NCI-H2029 (cell line): ENCODE measurements at regions not wholly inside any gene's neighbourhood (a gene's known extent, or its start where the extent isn't known, plus 50 kb on each side); places are given as distances from the start of the nearest gene placed in this dataset.

Experiments used
- DNase-seq: peaks from one replicate; lab custom pipeline; 2025; lab: John Stamatoyannopoulos, UW

DNA sequence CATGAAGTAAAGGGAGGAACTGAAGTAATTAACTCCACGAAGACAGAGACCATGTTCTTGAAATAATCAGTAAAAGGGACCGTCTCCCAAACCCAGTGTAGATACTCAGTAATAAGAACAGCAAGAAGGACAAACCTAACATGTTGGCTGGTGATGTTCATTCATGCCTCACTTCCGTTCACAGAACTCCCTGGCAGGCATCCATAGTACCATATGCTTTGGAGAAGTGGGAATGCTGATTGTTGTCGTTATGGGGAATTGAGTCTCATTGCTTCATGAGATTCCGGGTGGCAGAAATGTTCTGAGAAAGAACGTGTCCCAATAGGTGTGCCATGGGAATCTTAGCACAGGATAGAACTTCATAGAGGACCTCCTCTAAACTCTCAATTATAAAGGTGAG is 452.3 kb downstream of the ZSWIM6 start:
- DNase-seq, result no peak

GRCh38 chr5:61788548-61788947 is 456.5 kb downstream of the ZSWIM6 start:
- no peak for DNase-seq

DNA sequence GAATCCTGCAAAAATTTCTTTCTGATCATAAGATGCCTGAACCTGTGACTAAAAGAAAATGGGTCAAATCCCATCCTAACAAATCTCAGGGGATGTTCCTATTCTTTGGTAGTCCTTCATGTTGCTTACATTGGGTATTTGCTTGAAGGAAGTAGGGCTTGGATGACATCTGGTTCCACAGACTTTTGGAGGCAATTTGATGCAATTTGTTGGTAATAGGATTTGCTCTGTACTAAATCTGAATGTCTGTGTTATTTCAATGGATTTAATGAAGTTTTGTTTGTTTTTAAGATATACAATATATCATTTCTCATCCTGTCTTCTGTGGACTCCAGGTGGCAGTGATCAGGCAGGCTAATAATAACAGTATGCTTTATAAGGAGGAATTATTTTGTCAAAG is 457.9 kb downstream of the ZSWIM6 start:
- DNase-seq, result no peak

- no peak for DNase-seq
Observed at GRCh38 chr5:61790678-61791077, 458.6 kb downstream of the ZSWIM6 start.

DNA sequence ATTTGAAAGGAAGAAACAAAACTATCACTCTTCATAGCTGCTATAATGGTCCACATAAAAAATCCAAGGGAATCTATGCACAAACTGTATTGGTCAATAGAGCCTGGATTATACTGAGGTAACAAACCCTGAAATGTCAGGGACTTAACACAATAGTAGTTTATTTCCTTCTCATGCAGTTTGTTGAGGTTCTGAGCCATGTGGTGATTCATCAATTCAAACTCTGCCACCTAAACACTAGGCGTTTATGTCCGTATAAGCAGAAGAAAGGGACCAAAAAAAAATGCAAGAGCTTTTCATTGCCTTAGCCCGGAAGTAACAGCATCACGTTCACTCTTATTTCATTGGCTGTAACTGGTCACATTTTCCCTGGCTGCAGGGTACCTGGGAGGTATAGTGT is 464.7 kb downstream of the ZSWIM6 start:
- DNase-seq, result no peak

GRCh38 chr5:61800450-61800849 is 468.4 kb downstream of the ZSWIM6 start:
- no peak for DNase-seq

DNA sequence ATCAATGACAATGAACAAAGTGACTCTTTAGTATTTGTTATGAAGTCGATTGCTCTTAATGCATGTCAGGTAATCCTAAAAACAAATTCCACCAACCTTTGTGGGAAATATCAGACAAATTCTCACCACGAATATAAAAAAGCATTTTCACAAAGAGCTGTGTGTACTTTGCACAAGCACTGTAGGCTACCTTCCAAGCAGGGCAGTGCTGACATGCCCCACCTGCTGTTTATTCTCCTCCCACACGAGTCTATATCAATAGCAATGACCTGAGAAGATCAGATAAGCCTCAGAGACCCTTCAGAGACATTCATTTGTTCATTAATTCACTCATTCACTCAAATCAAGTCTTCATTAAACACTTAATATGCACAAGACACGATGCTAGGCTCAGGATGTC is 469.1 kb downstream of the ZSWIM6 start:
- peak; percentile 30 for DNase-seq

DNA sequence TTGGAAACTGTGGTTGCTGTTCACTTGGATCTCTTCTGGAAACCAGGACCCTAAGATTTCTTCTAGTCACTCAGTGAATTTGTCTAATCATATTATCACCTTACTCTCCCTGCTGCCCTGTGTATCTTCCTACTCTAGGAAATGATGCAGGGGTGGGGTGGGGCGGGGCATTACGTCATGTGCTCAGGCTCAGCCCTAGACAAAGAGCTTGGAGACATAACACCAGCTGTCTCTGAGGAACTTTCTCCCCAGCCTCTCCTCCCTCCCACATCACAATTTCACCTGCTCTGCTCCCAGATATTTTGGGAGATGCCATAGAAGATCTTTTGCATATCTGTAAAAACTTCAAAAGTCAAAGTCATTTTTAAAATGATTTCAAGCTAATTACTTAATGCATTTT is 470.4 kb downstream of the ZSWIM6 start:
- DNase-seq, result peak; percentile 28

DNA sequence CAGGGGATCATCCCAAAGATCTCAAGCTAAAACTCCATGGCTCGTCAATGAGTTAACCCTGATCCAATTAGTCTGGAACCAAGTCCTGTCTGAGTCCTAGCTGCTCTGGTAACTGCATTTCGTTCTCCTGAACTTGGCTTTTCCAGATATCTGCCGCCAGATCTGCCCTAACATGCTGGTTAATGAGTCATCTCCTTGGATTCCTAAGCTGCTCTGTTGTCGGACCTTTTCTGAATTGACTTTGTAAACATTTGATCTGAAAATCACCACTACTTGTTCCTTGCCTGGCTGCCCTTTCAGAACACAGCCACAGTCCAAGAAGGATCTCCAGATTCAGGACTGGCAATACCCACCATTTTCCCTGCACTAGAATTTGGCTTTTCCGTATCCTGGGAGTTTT is 473.0 kb downstream of the ZSWIM6 start:
- DNase-seq, result no peak

DNA sequence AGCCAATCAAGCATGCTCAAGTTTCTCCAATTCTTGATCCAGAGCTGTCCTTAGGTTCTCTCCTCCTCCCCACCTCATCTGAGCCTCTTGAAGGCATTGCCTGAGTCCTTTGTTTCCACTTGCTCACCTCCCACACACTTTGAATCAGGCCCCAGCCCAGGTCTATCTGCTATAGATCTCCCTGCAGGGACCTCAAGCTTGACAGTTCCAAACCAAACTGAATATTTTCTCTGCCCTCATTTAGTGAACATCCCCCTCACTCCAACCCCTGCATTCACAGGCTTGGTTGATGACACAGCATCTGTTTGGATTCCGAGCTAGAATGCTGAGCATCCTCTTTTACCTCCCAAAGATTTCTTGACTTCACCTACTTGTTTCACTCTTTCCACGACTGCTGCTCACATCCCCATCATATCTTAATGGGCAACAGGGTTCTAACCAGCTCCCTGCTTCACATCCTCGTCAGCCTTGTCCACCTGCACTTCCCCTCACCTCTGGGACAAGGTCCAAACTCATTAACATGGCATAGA is 474.5 kb downstream of the ZSWIM6 start:
- DNase-seq, result no peak

DNA sequence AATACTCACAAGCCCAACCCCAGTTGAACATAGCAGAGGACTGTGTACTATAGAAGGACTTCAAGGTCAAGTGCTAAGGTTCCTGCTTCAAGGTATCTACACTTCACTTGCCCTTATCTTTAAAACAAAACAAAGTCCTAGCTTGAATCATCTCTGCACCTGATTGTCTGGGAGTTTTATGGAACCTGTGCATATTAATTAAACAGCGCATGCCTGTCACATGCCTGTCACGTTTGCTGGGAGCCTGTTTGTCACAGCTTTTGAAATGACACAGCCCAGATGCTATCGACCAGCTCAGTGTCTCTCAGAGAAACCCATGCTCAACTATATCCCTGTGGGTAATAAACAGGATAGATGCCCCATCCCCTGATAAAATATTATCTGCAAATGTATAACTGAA is 476.0 kb downstream of the ZSWIM6 start:
- no peak for DNase-seq

GRCh38 chr5:61808909-61809308 is 476.9 kb downstream of the ZSWIM6 start:
- no peak for DNase-seq

DNA sequence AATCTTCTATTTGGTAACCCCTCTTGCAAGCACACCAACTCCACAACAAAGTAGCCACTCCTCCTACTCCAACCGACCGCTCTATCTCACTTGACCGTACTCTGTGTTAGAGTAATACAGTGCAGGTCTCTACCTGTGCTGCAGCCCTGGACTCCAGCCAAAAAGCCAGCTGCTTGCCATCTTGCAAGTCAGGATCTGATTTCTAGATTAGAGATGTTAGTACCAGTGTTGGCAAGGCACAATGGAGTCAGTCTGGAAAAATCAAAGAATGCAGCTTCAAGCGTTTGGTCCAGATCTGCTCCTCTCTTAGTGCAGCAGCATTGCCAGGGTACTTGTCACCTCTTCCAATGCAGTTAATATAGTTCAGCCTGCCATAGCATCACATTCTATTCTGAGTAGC is 477.6 kb downstream of the ZSWIM6 start:
- DNase-seq, result peak; percentile 36

- no peak for DNase-seq
Observed at GRCh38 chr5:61811052-61811451, 479.0 kb downstream of the ZSWIM6 start.

DNA sequence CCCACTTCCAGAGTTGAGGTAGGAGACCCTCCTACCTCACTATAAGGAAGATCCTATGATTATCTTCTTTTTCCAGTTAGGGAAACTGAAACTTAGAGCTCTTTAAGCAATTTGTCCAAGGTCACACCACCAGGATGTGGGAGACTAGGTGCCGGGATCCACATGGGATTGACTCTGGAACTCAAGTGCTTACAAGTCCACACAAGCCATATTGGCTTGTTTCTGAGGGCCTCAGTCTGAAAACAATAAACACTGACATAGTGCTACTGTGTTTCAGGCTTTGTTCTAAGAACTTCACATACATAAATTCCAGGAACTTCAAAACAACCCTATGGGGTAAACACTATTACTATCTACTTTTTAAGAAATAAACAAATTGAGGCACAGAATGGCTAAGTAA is 481.3 kb downstream of the ZSWIM6 start:
- DNase-seq, result no peak

GRCh38 chr5:61815339-61815738 is 483.3 kb downstream of the ZSWIM6 start:
- DNase-seq, result no peak

DNA sequence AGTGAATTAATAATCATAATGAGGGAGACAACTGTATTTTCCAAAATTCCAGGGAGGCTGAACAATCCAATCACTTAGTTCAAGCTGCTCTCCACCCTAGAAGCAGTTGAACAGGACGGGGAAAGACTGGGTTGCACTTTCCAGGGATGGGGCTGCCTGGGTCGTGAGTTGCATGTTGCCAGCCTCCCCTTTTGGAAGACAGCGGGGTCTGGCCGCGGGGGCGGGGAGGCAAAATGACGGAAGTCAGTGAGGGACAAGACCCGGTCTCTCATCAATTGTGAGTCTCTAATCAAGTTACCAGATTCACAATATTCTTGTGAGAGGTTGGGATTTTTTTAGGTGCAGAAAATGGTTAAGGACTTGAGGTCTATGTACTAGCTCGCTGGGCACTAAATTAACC is 484.1 kb downstream of the ZSWIM6 start:
- no peak for DNase-seq

- no peak for DNase-seq
Observed at GRCh38 chr5:61816585-61817450, 484.8 kb downstream of the ZSWIM6 start.

- no peak for DNase-seq
Observed at GRCh38 chr5:61817472-61818326, 485.6 kb downstream of the ZSWIM6 start.

DNA sequence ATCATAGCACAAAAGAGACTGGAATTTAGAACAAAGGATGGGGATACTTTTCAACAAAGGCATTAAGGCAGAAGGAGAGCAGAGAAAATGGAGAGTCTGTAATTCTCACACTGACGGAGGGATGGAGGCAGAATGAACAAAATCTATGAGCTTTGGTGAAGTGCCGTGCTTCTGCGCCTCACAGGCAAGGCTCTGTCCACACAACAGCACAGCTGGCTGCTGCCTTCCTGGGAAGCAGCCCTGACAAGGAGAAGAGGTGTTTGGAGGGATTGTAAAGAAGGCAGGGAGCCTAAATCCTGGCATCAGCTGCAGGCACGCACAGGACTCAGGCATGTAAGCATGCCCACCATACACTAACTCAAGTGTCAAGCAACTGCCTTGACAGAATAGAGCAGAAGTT is 485.2 kb upstream of the KIF2A start:
- no peak for DNase-seq

DNA sequence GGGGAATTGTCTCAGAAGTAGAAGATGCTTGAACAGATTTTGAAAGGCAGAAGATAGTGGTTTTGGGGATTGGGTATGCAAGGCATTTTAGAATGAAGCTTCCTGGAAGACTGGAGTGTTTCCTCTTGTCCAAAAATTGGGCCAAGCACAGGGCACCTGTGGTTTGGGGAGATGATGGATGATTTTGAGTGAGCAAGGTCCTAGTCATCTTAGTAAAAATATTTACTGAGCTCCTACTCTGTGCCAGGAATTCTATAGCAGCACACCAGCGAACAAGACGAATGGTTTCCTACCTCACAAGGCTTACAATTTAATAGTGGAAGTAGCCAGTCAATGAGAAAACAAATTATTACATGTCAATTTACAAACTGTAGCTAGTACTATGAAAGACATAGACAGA is 484.4 kb upstream of the KIF2A start:
- DNase-seq, result no peak

GRCh38 chr5:61822584-61822983 is 483.4 kb upstream of the KIF2A start:
- DNase-seq, result no peak

GRCh38 chr5:61823065-61823464 is 482.9 kb upstream of the KIF2A start:
- no peak for DNase-seq
